AG04450 (cell line): ENCODE measurements at regions not wholly inside any gene's neighbourhood (a gene's known extent, or its start where the extent isn't known, plus 50 kb on each side); places are given as distances from the start of the nearest gene placed in this dataset.
"Not testable (repeated sequence)": the region's sequence is repeated elsewhere in the genome, so short reads cannot be mapped to it uniquely, and the experiment has no call there.

Experiments used
- CTCF ChIA-PET: fragments of 300-600, 350-600 bp; formaldehyde crosslinking; extraction: SDS; loops from one replicate; lab custom pipeline; 2022; ENCODE audit warnings: antibody characterized with exemption, inconsistent platforms; lab: Charles Lee
- POLR2A ChIA-PET: fragments of 350-600 bp; formaldehyde crosslinking; extraction: SDS; loops from one replicate; lab custom pipeline; 2021; ENCODE audit warnings: antibody characterized with exemption, inconsistent platforms; lab: Yijun Ruan, JAX
- DNase-seq: peaks from one replicate; pipeline ENCODE4 v3.0.0-alpha.2; 2011; ENCODE audit warnings: low read depth, low spot score
- H3K27ac ChIP-seq: one replicate; pipeline ENCODE4 v1.5.1; 2012; ENCODE audit warnings: low read depth, low read length, control low read depth
- H3K27me3 ChIP-seq: one replicate; pipeline ENCODE4 v1.6.0; 2012; ENCODE audit warnings: low read length; ENCODE audit not compliant: control insufficient read depth, insufficient read depth
- H3K4me3 ChIP-seq: 2 replicates; pipeline ENCODE4 v1.5.1; 2011; ENCODE audit warnings: mild to moderate bottlenecking, low read depth, low read length, control low read depth
- H3K9me3 ChIP-seq: 2 replicates; pipeline ENCODE4 v1.5.1; 2012; ENCODE audit warnings: low read length; ENCODE audit not compliant: control insufficient read depth, insufficient read depth
- CTCF ChIP-seq: IDR thresholded peaks from 2 replicates; pipeline ENCODE4 v1.5.1; 2011; ENCODE audit warnings: low read depth, low read length, control low read depth, inconsistent platforms

- no peak for TF ChIP-seq CTCF
- ChIA-PET CTCF (no interaction called here), POLR2A (no interaction called here)
- no peak overlapping the region for H3K27ac ChIP-seq
- no peak for DNase-seq
- H3K9me3 ChIP-seq = no peaks in the 10 kb centered on the region
- no peak overlapping the region for H3K4me3 ChIP-seq
- H3K27me3 ChIP-seq = no peaks in the 10 kb centered on the region
Observed at GRCh38 chr7:53121374-53121773, 85.9 kb downstream of the POM121L12 start.

GRCh38 chr7:53131697-53132096, 96.3 kb downstream of the POM121L12 start:
- no peak overlapping the region for H3K4me3 ChIP-seq
- no peak for TF ChIP-seq CTCF
- POLR2A ChIA-PET = no interaction called here
- no peaks in the 10 kb centered on the region for H3K27me3 ChIP-seq
- CTCF ChIA-PET = no interaction called here
- no peak overlapping the region for H3K27ac ChIP-seq
- H3K9me3 ChIP-seq = peaks cover 3% of the 10 kb centered on the region; the same call in 1 of the 2 replicates
- DNase-seq = no peak

GRCh38 chr7:53151496-53151895, 116.1 kb downstream of the POM121L12 start:
- Histone ChIP-seq H3K9me3 (peaks cover 4% of the 10 kb centered on the region), H3K27me3 (no peaks in the 10 kb centered on the region), H3K27ac (no peak overlapping the region), H3K4me3 (no peak overlapping the region)
- no peak for DNase-seq
- no peak for TF ChIP-seq CTCF
- CTCF ChIA-PET = no interaction called here
- POLR2A ChIA-PET = no interaction called here

- H3K27me3 ChIP-seq, CTCF ChIA-PET, H3K4me3 ChIP-seq, H3K9me3 ChIP-seq, DNase-seq, POLR2A ChIA-PET, H3K27ac ChIP-seq: not testable (repeated sequence)
Observed at GRCh38 chr7:53187184-53187583, 151.8 kb downstream of the POM121L12 start.

- H3K4me3 ChIP-seq = no peak overlapping the region
- TF ChIP-seq CTCF = no peak
- POLR2A ChIA-PET = no interaction called here
Observed at GRCh38 chr7:53191191-53191695, 155.8 kb downstream of the POM121L12 start.

More at GRCh38 chr7:53191191-53191695, 155.8 kb downstream of the POM121L12 start:
- CTCF ChIA-PET = no interaction called here
- Histone ChIP-seq H3K9me3 (peaks cover 7% of the 10 kb centered on the region), H3K27ac (no peak overlapping the region), H3K27me3 (no peaks in the 10 kb centered on the region)
- no peak for DNase-seq
